ENCODE measurements at regions not wholly inside any gene's neighbourhood (a gene's known extent, or its start where the extent isn't known, plus 50 kb on each side); places are given as distances from the start of the nearest gene placed in this dataset.

DNA sequence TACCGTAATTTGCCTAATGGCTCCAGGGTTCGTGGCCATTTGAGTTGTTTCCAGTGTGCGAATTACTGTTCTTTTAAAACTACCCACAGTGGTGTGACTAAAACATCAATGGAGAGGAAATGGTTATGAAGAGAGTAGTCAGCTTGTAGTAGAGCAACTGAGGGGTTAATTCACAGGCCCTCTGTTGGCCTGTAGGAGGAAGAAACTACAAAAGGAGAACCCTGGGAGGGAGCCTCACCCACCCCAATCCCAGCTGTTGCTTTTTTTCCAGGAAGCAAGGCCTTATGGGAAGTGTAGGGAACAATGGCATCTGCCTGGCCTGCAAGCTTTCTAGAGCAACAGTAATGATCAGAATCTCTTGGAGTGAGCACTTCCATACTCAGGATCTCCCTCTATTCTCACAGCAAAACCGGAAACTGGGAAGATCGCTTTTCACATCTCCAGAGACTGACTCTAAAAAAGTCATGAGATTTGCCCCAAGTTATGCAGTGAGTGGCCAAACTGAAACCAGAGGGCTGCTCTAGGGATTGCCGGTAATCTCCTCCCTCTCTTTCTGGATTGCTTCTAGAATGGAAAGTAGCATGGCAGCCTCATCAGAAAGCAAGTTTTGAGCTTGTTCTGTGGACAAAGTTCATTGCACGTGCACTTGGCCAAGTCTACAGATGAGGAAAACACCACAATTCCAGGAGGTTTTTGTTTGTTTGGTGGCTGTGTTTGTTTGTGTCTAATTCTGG is 125.3 kb upstream of the PWP1 start:
- in situ Hi-C loops (cut with HindIII; ENCODE audit: low sequenced_read_pairs) = no loop called here
- no peak overlapping the region for H3K4me3 ChIP-seq (ENCODE audit: low read depth, low read length)
- TF ChIP-seq, protein P1, sequence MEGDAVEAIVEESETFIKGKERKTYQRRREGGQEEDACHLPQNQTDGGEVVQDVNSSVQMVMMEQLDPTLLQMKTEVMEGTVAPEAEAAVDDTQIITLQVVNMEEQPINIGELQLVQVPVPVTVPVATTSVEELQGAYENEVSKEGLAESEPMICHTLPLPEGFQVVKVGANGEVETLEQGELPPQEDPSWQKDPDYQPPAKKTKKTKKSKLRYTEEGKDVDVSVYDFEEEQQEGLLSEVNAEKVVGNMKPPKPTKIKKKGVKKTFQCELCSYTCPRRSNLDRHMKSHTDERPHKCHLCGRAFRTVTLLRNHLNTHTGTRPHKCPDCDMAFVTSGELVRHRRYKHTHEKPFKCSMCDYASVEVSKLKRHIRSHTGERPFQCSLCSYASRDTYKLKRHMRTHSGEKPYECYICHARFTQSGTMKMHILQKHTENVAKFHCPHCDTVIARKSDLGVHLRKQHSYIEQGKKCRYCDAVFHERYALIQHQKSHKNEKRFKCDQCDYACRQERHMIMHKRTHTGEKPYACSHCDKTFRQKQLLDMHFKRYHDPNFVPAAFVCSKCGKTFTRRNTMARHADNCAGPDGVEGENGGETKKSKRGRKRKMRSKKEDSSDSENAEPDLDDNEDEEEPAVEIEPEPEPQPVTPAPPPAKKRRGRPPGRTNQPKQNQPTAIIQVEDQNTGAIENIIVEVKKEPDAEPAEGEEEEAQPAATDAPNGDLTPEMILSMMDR (IDR thresholded peaks at IDR 0.05; ENCODE audit: low read depth, low read length) = no peak
- no peak for DNase-seq (ENCODE audit: low read depth, low spot score)

DNA sequence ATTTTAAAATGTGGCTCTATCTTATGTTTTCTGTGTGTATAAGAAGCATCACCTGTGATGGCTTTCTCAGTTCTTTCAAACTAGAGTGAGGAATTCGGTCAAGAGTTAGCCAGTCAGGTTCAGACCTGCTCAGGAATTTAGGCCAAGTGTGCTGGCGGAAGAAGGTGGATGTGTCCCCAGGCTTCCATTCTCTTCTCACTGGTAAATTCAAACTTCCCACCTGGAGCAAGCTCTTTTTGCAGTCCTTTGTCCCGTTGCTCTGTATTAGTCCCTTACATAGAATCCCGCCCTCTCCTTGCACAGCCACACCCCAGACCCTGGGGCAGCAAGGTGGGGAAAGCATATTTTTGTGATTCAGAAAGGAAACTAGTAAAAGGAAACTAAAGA is 124.7 kb upstream of the PWP1 start:
- in situ Hi-C loops (cut with HindIII; ENCODE audit: low sequenced_read_pairs) = no loop called here

DNA sequence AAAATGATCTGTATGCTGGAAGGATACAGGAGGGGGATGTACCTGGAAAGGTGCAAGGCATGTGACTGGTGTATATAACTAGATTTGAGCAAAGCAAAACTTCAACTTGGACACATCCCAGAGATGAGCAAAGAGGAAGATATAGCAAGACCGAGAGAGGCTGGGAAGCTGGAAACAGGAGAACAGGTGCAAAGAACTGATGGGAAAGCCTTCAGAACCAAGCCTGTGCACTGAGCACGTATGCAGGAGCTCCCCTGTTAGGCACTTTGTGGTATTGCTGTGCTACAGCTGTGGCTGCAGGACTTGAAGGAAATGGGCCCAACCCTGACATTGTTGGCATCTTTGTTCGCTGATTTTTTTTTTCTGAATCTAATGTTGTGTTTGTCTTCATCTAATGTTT is 120.7 kb upstream of the PWP1 start:
- TF ChIP-seq, protein P1 (IDR thresholded peaks at IDR 0.05; ENCODE audit: low read depth, low read length) = peak; percentile 56
- in situ Hi-C loops (cut with HindIII; ENCODE audit: low sequenced_read_pairs) = no loop called here
- no peak overlapping the region for H3K4me3 ChIP-seq (ENCODE audit: low read depth, low read length)
- no peak for DNase-seq (ENCODE audit: low read depth, low spot score)

More for the DNA sequence above, 124.7 kb upstream of the PWP1 start:
- no peak for DNase-seq (ENCODE audit: low read depth, low spot score)
- TF ChIP-seq, protein P1 (IDR thresholded peaks at IDR 0.05; ENCODE audit: low read depth, low read length) = no peak
- no peak overlapping the region for H3K4me3 ChIP-seq (ENCODE audit: low read depth, low read length)

DNA sequence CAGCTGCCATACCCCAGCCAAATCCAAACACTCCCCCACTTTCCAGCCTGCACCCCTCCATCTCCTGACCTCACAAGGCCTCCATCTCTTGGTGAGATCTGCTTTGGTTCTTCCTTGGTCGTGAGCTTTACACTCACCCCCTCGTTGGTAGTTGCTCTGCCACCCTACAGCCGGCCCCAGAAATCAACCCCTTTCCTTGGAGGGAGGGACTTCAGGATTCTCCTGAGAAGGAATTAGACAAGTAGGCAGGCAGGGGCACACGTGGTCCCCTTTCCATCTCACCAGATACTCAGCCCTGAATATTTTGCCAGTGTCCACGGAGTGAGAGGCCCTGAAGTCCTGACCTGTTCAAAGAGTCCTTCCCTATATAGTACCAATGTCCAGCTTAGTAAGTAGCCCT is 120.0 kb upstream of the PWP1 start:
- DNase-seq (ENCODE audit: low read depth, low spot score) = no peak
- TF ChIP-seq, protein P1 (IDR thresholded peaks at IDR 0.05; ENCODE audit: low read depth, low read length) = no peak
- in situ Hi-C loops (cut with HindIII; ENCODE audit: low sequenced_read_pairs) = no loop called here
- no peak overlapping the region for H3K4me3 ChIP-seq (ENCODE audit: low read depth, low read length)

DNA sequence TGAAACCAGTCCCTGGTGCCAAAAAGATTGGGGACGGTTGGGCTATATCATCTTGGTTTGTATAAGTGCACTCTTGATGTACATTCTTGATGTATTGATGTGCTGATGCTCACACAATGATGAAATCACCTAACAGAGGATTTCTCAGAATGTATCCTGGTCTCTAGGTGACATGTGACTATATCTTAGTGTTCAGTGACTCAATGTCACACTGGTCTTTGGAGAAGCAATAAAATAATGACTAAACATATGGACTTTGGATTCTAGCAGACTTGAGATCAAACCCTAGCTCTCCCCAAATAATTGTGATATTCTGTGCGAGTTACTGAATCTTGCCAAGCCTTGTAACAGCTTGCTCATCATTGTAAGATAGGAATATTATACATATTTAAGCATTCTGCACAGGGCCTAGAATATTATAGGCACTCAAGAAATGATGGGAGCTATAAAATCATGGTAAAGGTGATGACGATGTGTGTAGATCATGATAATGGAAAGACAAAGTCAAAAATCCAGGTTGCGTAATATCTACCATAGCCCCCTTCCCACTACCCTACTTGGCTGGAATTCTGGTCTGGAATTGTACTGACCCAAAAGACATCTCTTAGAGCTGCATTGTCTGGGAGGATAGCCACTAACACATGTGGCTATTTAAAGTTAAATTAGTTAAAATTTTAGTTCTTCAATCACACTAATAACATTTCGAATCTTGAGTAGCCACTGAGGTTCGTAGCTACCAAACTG is 117.6 kb upstream of the PWP1 start:
- in situ Hi-C loops (cut with HindIII; ENCODE audit: low sequenced_read_pairs) = no loop called here
- no peak overlapping the region for H3K4me3 ChIP-seq (ENCODE audit: low read depth, low read length)
- no peak for DNase-seq (ENCODE audit: low read depth, low spot score)
- TF ChIP-seq, protein P1 (IDR thresholded peaks at IDR 0.05; ENCODE audit: low read depth, low read length) = no peak

DNA sequence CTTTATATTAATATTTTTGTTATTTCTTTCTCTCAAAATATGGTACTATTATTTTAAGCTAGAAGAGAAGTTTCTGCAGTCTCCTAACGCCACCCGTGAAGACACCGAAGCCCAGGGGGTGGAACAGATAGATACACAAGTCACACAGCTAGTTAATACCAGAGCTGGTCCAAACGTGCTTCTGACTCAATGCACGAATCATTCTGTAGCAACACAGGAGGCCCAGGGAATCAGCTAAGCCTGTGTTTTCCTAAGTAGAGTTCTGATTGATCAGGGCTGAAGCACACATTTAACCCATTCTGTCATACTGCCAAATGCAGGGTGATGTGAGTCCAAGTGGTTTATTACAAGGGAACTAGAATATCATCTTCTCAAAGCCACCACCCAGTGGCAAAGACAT is 116.9 kb upstream of the PWP1 start:
- TF ChIP-seq, protein P1 (IDR thresholded peaks at IDR 0.05; ENCODE audit: low read depth, low read length) = no peak
- no peak for DNase-seq (ENCODE audit: low read depth, low spot score)

More for the DNA sequence above, 116.9 kb upstream of the PWP1 start:
- no peak overlapping the region for H3K4me3 ChIP-seq (ENCODE audit: low read depth, low read length)
- in situ Hi-C loops (cut with HindIII; ENCODE audit: low sequenced_read_pairs) = no loop called here

All from astrocyte of the spinal cord (primary cell).